Mesenchymal stem cell (in vitro differentiated cells and primary cell): ENCODE measurements at regions not wholly inside any gene's neighbourhood (a gene's known extent, or its start where the extent isn't known, plus 50 kb on each side); places are given as distances from the start of the nearest gene placed in this dataset.
"Not testable (repeated sequence)": the region's sequence is repeated elsewhere in the genome, so short reads cannot be mapped to it uniquely, and the experiment has no call there.

Experiments used
- DNase-seq: peaks from one replicate; pipeline ENCODE4 v3.0.0-alpha.2; 2013
- H2AFZ ChIP-seq: one replicate; pipeline ENCODE4 v1.6.1; 2013; ENCODE audit warnings: low read depth, mild to moderate bottlenecking, control low read depth, inconsistent platforms, low read length, moderate library complexity
- H2AK5ac ChIP-seq: 2 replicates; pipeline ENCODE4 v1.6.1; 2013; ENCODE audit warnings: low read length, moderate library complexity, mild to moderate bottlenecking, inconsistent platforms; ENCODE audit not compliant: severe bottlenecking
- H2BK120ac ChIP-seq: one replicate; pipeline ENCODE4 v1.6.1; 2013; ENCODE audit warnings: low read depth, mild to moderate bottlenecking, inconsistent platforms, low read length, moderate library complexity
- H2BK12ac ChIP-seq, 2 experiments: one replicate each; pipeline ENCODE4 v1.6.1; 2013; ENCODE audit warnings: inconsistent platforms in 2 of 2, low read length in 2 of 2, mild to moderate bottlenecking in 2 of 2, moderate library complexity in 2 of 2, control low read depth in 1 of 2
- H2BK15ac ChIP-seq: one replicate; pipeline ENCODE4 v1.6.1; 2013; ENCODE audit warnings: mild to moderate bottlenecking, low read depth, inconsistent platforms; ENCODE audit not compliant: poor library complexity, severe bottlenecking
- H2BK5ac ChIP-seq: 2 replicates; pipeline ENCODE4 v1.6.1; 2013; ENCODE audit warnings: low read depth, mild to moderate bottlenecking, low read length, control low read depth, inconsistent platforms; ENCODE audit not compliant: poor library complexity, severe bottlenecking
- H3K14ac ChIP-seq, 2 experiments: one replicate each; pipeline ENCODE4 v1.6.1; 2013; ENCODE audit warnings: inconsistent platforms in 2 of 2, low read length in 2 of 2, control low read depth in 1 of 2, mild to moderate bottlenecking in 1 of 2, moderate library complexity in 1 of 2
- H3K18ac ChIP-seq, 2 experiments: one replicate each; pipeline ENCODE4 v1.6.1; 2013; ENCODE audit warnings: inconsistent platforms in 2 of 2, low read length in 2 of 2, control low read depth in 1 of 2, low read depth in 1 of 2, mild to moderate bottlenecking in 1 of 2
- H3K23ac ChIP-seq, 2 experiments: one replicate each; pipeline ENCODE4 v1.6.1; 2013; ENCODE audit warnings: inconsistent platforms in 2 of 2, low read length in 2 of 2, mild to moderate bottlenecking in 2 of 2, moderate library complexity in 2 of 2, control low read depth in 1 of 2
- H3K27ac ChIP-seq: 2 replicates; pipeline ENCODE4 v1.5.1; 2013; ENCODE audit warnings: mild to moderate bottlenecking, moderate library complexity, low read length, control low read depth, inconsistent platforms; ENCODE audit not compliant: poor library complexity, severe bottlenecking
- H3K27me3 ChIP-seq, 2 experiments: 2 replicates each; pipeline versions ENCODE4 v1.6.1 to v1.7.0; 2013; ENCODE audit warnings: low read length in 2 of 2, mild to moderate bottlenecking in 2 of 2, moderate library complexity in 2 of 2, control low read depth in 1 of 2, inconsistent platforms in 1 of 2; ENCODE audit not compliant: control insufficient read depth in 1 of 2, insufficient read depth in 1 of 2
- H3K36me3 ChIP-seq, 2 experiments: 2 replicates each; pipeline versions ENCODE4 v1.6.1 to v1.7.0; 2013; ENCODE audit warnings: low read length in 2 of 2, control low read depth in 1 of 2, inconsistent platforms in 1 of 2, low read depth in 1 of 2, mild to moderate bottlenecking in 1 of 2; ENCODE audit not compliant: insufficient read depth in 2 of 2, control insufficient read depth in 1 of 2
- H3K4ac ChIP-seq, 2 experiments: one replicate each; pipeline ENCODE4 v1.6.1; 2013; ENCODE audit warnings: inconsistent platforms in 2 of 2, low read length in 2 of 2, mild to moderate bottlenecking in 2 of 2, moderate library complexity in 2 of 2, control low read depth in 1 of 2, low read depth in 1 of 2
- H3K4me1 ChIP-seq: 2 replicates; pipeline ENCODE4 v1.6.1; 2013; ENCODE audit warnings: low read depth, low read length, control low read depth; ENCODE audit not compliant: control insufficient read depth, insufficient read depth
- H3K4me2 ChIP-seq: 2 replicates; pipeline ENCODE4 v1.6.1; 2013; ENCODE audit warnings: low read length, mild to moderate bottlenecking, inconsistent platforms; ENCODE audit not compliant: poor library complexity, severe bottlenecking
- H3K4me3 ChIP-seq, 2 experiments: 2 replicates each; pipeline versions ENCODE4 v1.5.1 to v1.7.0; 2013; ENCODE audit warnings: low read length in 2 of 2, mild to moderate bottlenecking in 2 of 2, control low read depth in 1 of 2, low read depth in 1 of 2; ENCODE audit not compliant: insufficient read depth in 1 of 2
- H3K79me1 ChIP-seq: replicated peaks from 2 replicates; pipeline ENCODE4 v1.6.1; 2013; ENCODE audit warnings: mild to moderate bottlenecking, control low read depth, low read length, inconsistent platforms; ENCODE audit not compliant: poor library complexity, severe bottlenecking
- H3K9ac ChIP-seq: 2 replicates; pipeline ENCODE4 v1.7.0; 2013; ENCODE audit warnings: mild to moderate bottlenecking, low read length, moderate library complexity
- H3K9me3 ChIP-seq: 2 replicates; pipeline ENCODE4 v1.7.0; 2013; ENCODE audit warnings: mild to moderate bottlenecking, low read length; ENCODE audit not compliant: control insufficient read depth
- H4K8ac ChIP-seq: one replicate; pipeline ENCODE4 v1.6.1; 2013; ENCODE audit warnings: inconsistent platforms, mild to moderate bottlenecking, low read length, moderate library complexity
- H4K91ac ChIP-seq: one replicate; pipeline ENCODE4 v1.6.1; 2013; ENCODE audit warnings: mild to moderate bottlenecking, low read length, inconsistent platforms
- whole genome bisulfite sequencing: methylation state at CpG from one replicate; pipeline ENCODE4 v1.1.7; 2013; ENCODE audit warnings: mixed read lengths; 5-methylcytosine and 5-hydroxymethylcytosine counted together

DNA sequence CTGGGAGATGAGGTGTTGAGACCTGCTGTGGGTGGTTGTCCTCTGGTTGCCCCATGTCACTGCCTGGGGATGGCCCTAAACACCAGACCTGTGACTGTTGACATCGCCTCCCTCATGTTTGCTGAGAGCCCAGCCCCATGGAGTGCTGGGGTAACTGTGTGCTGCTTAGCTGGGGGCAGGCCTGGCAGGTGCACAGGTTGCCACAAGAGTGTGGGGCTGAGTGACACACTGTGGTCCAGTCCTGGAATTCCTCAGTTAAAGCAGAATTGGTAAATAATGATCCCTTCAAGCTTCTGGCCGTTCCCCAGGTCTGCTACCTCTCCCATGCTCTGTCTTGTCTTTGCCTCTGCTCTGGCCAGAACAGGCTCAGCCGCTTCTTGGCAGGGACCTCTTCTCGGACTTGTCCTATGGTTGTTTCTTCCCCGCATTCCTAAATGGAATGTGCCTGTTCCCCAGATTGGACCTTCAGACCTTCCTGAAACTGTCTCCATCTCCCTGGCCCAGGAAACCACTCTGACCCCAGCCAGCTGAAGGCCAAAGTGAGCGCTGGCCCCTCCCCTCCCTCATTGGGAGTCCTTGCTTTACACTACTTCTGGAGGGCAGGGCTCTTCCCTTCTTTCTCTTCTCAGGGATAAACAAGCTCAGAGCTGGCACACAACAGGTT is 61.2 kb upstream of the PITX1 start:
- H3K23ac ChIP-seq: no peak overlapping the region
- H4K8ac ChIP-seq: no peak overlapping the region
- WGBS: 82% methylated on average over 6 of the region's 6 CpGs
- no peak overlapping the region for H3K4me2 ChIP-seq
- H2AFZ ChIP-seq: no peak overlapping the region
- H3K9ac ChIP-seq: no peak overlapping the region
- no peak overlapping the region for H3K4me3 ChIP-seq
- no peaks in the 10 kb centered on the region for H3K9me3 ChIP-seq
- H4K91ac ChIP-seq: no peak overlapping the region
- no peak overlapping the region for H2BK15ac ChIP-seq
- no peak overlapping the region for H3K18ac ChIP-seq
- H2BK120ac ChIP-seq: no peak overlapping the region
- no peaks in the 10 kb centered on the region for H3K4me1 ChIP-seq
- H3K79me1 ChIP-seq: no peaks in the 10 kb centered on the region
- no peak overlapping the region for H2BK5ac ChIP-seq
- no peak for DNase-seq
- H3K27me3 ChIP-seq: peaks cover 12 to 45% of the 10 kb centered on the region in 2 experiments
- no peaks in the 10 kb centered on the region for H3K36me3 ChIP-seq
- no peak overlapping the region for H3K14ac ChIP-seq
- no peak overlapping the region for H2BK12ac ChIP-seq
- H2AK5ac ChIP-seq: no peak overlapping the region
- H3K4ac ChIP-seq: no peak overlapping the region
- no peak overlapping the region for H3K27ac ChIP-seq

GRCh38 chr5:135094339-135095051 is 60.5 kb upstream of the PITX1 start:
- no peak overlapping the region for H3K4me2 ChIP-seq
- WGBS: 92% methylated on average over 6 of the region's 6 CpGs
- no peaks in the 10 kb centered on the region for H3K4me1 ChIP-seq
- no peak overlapping the region for H3K27ac ChIP-seq
- no peak overlapping the region for H2BK120ac ChIP-seq
- DNase-seq: no peak
- no peak overlapping the region for H2BK12ac ChIP-seq
- no peak overlapping the region for H2BK5ac ChIP-seq
- H4K91ac ChIP-seq: no peak overlapping the region
- no peak overlapping the region for H3K23ac ChIP-seq
- no peak overlapping the region for H2BK15ac ChIP-seq
- no peak overlapping the region for H3K14ac ChIP-seq
- H2AFZ ChIP-seq: no peak overlapping the region
- H3K9ac ChIP-seq: no peak overlapping the region
- H3K9me3 ChIP-seq: no peaks in the 10 kb centered on the region
- H4K8ac ChIP-seq: no peak overlapping the region
- no peaks in the 10 kb centered on the region for H3K36me3 ChIP-seq
- peaks cover 16 to 44% of the 10 kb centered on the region in 2 experiments for H3K27me3 ChIP-seq
- H3K18ac ChIP-seq: no peak overlapping the region
- H2AK5ac ChIP-seq: no peak overlapping the region
- H3K4ac ChIP-seq: no peak overlapping the region
- no peak overlapping the region for H3K4me3 ChIP-seq
- H3K79me1 ChIP-seq: no peaks in the 10 kb centered on the region

DNA sequence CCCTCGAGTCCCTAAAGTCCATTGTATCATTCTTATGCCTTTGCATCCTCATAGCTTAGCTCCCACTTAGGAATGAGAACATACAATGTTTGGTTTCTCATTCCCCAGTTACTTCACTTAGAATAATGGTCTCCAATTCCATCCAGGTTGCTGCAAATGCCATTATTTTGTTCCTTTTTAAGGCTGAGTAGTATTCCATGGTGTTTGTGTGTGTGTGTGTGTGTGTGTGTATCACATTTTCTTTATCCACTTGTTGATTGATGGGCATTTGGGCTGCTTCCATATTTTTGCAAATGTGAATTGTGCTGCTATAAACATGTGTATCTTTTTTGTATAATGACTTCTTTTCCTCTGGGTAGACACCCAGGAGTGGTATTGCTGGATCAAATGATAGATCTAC is 59.5 kb upstream of the PITX1 start:
- H3K9me3 ChIP-seq, DNase-seq, H3K4ac ChIP-seq, H3K18ac ChIP-seq, H3K36me3 ChIP-seq, H2BK15ac ChIP-seq, H2BK5ac ChIP-seq, H2BK12ac ChIP-seq, H3K9ac ChIP-seq, H3K27ac ChIP-seq, H3K4me1 ChIP-seq, H3K4me3 ChIP-seq, H2BK120ac ChIP-seq, H4K91ac ChIP-seq, H3K14ac ChIP-seq, H4K8ac ChIP-seq, H2AK5ac ChIP-seq, H3K79me1 ChIP-seq, H3K23ac ChIP-seq, H3K4me2 ChIP-seq, H2AFZ ChIP-seq: not testable (repeated sequence)
- H3K27me3 ChIP-seq: peaks cover 16 to 47% of the 10 kb centered on the region in 2 experiments
- 76% methylated on average over 1 of the region's 1 CpG for WGBS

DNA sequence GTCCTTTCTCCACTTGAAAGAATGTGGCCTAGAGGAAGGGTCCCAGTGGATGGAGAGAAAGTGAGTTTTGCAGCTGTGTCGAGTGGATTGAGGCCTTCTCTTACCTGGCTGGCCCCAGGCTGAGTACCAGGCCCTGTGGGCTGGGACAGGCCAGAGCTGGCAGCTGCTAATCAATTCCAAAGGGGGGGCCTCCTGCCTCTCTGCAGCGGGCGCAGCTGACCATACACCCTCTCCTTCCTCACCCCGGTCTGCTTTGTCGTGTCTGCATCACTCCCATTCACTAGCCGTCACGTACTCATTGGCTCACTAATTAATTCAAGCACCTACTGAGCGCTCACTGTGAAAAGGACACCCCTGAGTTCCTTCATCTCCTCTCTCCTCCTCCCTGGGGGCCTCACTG is 58.4 kb upstream of the PITX1 start:
- no peak overlapping the region for H4K91ac ChIP-seq
- no peaks in the 10 kb centered on the region for H3K79me1 ChIP-seq
- no peaks in the 10 kb centered on the region for H3K4me1 ChIP-seq
- no peak overlapping the region for H3K27ac ChIP-seq
- H2BK12ac ChIP-seq: no peak overlapping the region
- H3K9me3 ChIP-seq: no peaks in the 10 kb centered on the region
- H3K23ac ChIP-seq: no peak overlapping the region
- no peak overlapping the region for H2BK120ac ChIP-seq
- H3K18ac ChIP-seq: no peak overlapping the region
- no peak overlapping the region for H3K4me3 ChIP-seq
- no peak overlapping the region for H2AFZ ChIP-seq
- no peak for DNase-seq
- H3K36me3 ChIP-seq: no peaks in the 10 kb centered on the region
- H3K27me3 ChIP-seq: peaks cover 18 to 55% of the 10 kb centered on the region in 2 experiments
- H2BK5ac ChIP-seq: no peak overlapping the region
- WGBS: 76% methylated on average over 8 of the region's 8 CpGs
- H2AK5ac ChIP-seq: no peak overlapping the region
- no peak overlapping the region for H3K4me2 ChIP-seq
- no peak overlapping the region for H3K4ac ChIP-seq
- no peak overlapping the region for H2BK15ac ChIP-seq
- no peak overlapping the region for H3K9ac ChIP-seq
- H3K14ac ChIP-seq: no peak overlapping the region
- H4K8ac ChIP-seq: no peak overlapping the region
